ENCODE measurements at regions not wholly inside any gene's neighbourhood (a gene's known extent, or its start where the extent isn't known, plus 50 kb on each side); places are given as distances from the start of the nearest gene placed in this dataset.

DNA sequence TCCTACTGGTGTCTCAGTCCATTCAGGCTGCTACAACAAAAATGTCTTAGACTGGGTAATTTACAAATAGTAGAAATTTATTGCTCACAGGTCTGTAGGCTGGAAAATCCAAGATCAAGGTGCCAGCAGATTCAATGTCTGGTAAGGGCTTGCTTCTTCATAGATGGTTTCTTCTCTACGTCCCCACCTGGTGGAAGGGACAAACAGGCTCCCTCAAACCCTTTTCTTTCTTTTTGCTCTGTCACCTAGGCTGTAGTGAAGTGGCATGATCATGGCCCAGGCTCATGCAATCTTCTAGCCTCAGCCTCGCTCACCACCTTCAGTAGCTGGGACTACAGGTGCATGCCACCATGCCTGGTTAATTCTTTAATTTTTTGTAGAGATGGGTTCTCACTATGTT lies 106.8 kb upstream of the RPH3A start:
- ChIA-PET POLR2A (no interaction called here), CTCF (no interaction called here)
- no peaks in the 10 kb centered on the region for H3K9me3 Mint-ChIP-seq
- DNase-seq (ENCODE audit: low spot score) (no peak), ATAC-seq (peak; percentile 79)
- H3K27ac Mint-ChIP-seq: no peak overlapping the region
- H3K4me3 Mint-ChIP-seq: no peak overlapping the region
- H3K4me1 Mint-ChIP-seq: no peaks in the 10 kb centered on the region
- peaks cover 4% of the 10 kb centered on the region; the same call in 1 of the 2 replicates for H3K27me3 Mint-ChIP-seq (ENCODE audit: low read depth)
- no peaks in the 10 kb centered on the region for H3K36me3 Mint-ChIP-seq
- no peak for TF ChIP-seq KAT7 (CRISPR knock-in tag; IDR thresholded peaks at IDR 0.05; ENCODE audit: borderline replicate concordance)
- TF ChIP-seq ZNF396 (CRISPR knock-in tag; IDR thresholded peaks at IDR 0.05; ENCODE audit: borderline replicate concordance): no peak

GRCh38 chr12:112685321-112685720 lies 106.2 kb upstream of the RPH3A start:
- Mint-ChIP-seq H3K27me3 (ENCODE audit: low read depth) (peaks cover 5% of the 10 kb centered on the region; the same call in 1 of the 2 replicates), H3K4me3 (no peak overlapping the region), H3K36me3 (no peaks in the 10 kb centered on the region), H3K4me1 (no peaks in the 10 kb centered on the region), H3K9me3 (peaks cover 1% of the 10 kb centered on the region; the same call in 1 of the 2 replicates), H3K27ac (no peak overlapping the region)
- ChIA-PET POLR2A (no interaction called here), CTCF (no interaction called here)
- TF ChIP-seq ZNF263 (CRISPR knock-in tag; IDR thresholded peaks at IDR 0.05; ENCODE audit: low read depth) (no peak), NFE2L1 (CRISPR knock-in tag; IDR thresholded peaks at IDR 0.05) (no peak), ETV6 (CRISPR knock-in tag; IDR thresholded peaks at IDR 0.05) (no peak), FOXJ3 (CRISPR knock-in tag; IDR thresholded peaks at IDR 0.05; ENCODE audit: borderline replicate concordance) (no peak), KAT7 (CRISPR knock-in tag; IDR thresholded peaks at IDR 0.05; ENCODE audit: borderline replicate concordance) (no peak), GRHL2 (CRISPR knock-in tag; IDR thresholded peaks at IDR 0.05; ENCODE audit: insufficient replicate concordance, severe bottlenecking) (no peak), ZNF416 (CRISPR knock-in tag; IDR thresholded peaks at IDR 0.05) (no peak), ZBTB43 (CRISPR knock-in tag; IDR thresholded peaks at IDR 0.05) (no peak), CREM (CRISPR knock-in tag; IDR thresholded peaks at IDR 0.05) (no peak), GTF2I (CRISPR knock-in tag; conservative IDR thresholded peaks at IDR 0.05) (no peak), RELA (CRISPR knock-in tag; IDR thresholded peaks at IDR 0.05; ENCODE audit: borderline replicate concordance) (no peak), EMX1 (CRISPR knock-in tag; IDR thresholded peaks at IDR 0.05) (no peak)
- TF ChIP-seq, protein P1, sequence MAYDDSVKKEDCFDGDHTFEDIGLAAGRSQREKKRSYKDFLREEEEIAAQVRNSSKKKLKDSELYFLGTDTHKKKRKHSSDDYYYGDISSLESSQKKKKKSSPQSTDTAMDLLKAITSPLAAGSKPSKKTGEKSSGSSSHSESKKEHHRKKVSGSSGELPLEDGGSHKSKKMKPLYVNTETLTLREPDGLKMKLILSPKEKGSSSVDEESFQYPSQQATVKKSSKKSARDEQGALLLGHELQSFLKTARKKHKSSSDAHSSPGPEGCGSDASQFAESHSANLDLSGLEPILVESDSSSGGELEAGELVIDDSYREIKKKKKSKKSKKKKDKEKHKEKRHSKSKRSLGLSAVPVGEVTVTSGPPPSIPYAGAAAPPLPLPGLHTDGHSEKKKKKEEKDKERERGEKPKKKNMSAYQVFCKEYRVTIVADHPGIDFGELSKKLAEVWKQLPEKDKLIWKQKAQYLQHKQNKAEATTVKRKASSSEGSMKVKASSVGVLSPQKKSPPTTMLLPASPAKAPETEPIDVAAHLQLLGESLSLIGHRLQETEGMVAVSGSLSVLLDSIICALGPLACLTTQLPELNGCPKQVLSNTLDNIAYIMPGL (CRISPR knock-in tag; IDR thresholded peaks at IDR 0.05): no peak
- TF ChIP-seq, protein P2, sequence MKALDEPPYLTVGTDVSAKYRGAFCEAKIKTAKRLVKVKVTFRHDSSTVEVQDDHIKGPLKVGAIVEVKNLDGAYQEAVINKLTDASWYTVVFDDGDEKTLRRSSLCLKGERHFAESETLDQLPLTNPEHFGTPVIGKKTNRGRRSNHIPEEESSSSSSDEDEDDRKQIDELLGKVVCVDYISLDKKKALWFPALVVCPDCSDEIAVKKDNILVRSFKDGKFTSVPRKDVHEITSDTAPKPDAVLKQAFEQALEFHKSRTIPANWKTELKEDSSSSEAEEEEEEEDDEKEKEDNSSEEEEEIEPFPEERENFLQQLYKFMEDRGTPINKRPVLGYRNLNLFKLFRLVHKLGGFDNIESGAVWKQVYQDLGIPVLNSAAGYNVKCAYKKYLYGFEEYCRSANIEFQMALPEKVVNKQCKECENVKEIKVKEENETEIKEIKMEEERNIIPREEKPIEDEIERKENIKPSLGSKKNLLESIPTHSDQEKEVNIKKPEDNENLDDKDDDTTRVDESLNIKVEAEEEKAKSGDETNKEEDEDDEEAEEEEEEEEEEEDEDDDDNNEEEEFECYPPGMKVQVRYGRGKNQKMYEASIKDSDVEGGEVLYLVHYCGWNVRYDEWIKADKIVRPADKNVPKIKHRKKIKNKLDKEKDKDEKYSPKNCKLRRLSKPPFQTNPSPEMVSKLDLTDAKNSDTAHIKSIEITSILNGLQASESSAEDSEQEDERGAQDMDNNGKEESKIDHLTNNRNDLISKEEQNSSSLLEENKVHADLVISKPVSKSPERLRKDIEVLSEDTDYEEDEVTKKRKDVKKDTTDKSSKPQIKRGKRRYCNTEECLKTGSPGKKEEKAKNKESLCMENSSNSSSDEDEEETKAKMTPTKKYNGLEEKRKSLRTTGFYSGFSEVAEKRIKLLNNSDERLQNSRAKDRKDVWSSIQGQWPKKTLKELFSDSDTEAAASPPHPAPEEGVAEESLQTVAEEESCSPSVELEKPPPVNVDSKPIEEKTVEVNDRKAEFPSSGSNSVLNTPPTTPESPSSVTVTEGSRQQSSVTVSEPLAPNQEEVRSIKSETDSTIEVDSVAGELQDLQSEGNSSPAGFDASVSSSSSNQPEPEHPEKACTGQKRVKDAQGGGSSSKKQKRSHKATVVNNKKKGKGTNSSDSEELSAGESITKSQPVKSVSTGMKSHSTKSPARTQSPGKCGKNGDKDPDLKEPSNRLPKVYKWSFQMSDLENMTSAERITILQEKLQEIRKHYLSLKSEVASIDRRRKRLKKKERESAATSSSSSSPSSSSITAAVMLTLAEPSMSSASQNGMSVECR (CRISPR knock-in tag; IDR thresholded peaks at IDR 0.05; ENCODE audit: borderline replicate concordance): no peak
- DNase-seq (ENCODE audit: low spot score): no peak
- no peak for ATAC-seq

DNA sequence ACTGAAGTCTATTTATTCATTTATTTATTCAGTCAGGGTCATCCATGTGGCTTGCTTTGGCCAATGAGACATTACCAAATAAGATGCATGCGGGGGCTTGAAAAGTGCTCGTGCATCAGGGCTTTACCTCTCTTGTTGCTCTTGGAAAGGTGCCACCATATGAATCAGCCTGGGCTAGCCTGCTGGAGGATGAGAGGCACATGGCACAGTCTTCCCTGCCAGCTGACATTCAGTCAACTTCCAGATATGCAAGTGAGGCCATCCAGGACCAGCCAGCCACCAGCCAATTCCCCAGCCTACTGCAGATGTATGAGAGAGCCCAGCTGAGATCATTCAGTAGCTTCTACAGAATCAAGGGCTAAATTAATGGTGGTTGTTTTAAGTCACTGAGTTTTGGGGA lies 105.2 kb upstream of the RPH3A start:
- H3K36me3 Mint-ChIP-seq: no peaks in the 10 kb centered on the region
- no peak for DNase-seq (ENCODE audit: low spot score)
- TF ChIP-seq PREB (CRISPR knock-in tag; IDR thresholded peaks at IDR 0.05; ENCODE audit: borderline replicate concordance) (no peak), ATF1 (CRISPR knock-in tag; IDR thresholded peaks at IDR 0.05) (no peak), ZNF219 (CRISPR knock-in tag; IDR thresholded peaks at IDR 0.05; ENCODE audit: borderline replicate concordance) (no peak), TCF7 (CRISPR knock-in tag; IDR thresholded peaks at IDR 0.05; ENCODE audit: low read depth) (no peak), ETV6 (CRISPR knock-in tag; IDR thresholded peaks at IDR 0.05) (no peak), JAZF1 (CRISPR knock-in tag; IDR thresholded peaks at IDR 0.05) (no peak)
- TF ChIP-seq, protein P3, sequence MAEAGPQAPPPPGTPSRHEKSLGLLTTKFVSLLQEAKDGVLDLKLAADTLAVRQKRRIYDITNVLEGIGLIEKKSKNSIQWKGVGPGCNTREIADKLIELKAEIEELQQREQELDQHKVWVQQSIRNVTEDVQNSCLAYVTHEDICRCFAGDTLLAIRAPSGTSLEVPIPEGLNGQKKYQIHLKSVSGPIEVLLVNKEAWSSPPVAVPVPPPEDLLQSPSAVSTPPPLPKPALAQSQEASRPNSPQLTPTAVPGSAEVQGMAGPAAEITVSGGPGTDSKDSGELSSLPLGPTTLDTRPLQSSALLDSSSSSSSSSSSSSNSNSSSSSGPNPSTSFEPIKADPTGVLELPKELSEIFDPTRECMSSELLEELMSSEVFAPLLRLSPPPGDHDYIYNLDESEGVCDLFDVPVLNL (CRISPR knock-in tag; IDR thresholded peaks at IDR 0.05; ENCODE audit: borderline replicate concordance, low read depth): no peak
- TF ChIP-seq, protein P4, sequence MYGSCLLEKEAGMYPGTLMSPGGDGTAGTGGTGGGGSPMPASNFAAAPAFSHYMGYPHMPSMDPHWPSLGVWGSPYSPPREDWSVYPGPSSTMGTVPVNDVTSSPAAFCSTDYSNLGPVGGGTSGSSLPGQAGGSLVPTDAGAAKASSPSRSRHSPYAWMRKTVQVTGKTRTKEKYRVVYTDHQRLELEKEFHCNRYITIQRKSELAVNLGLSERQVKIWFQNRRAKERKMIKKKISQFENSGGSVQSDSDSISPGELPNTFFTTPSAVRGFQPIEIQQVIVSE (CRISPR knock-in tag; IDR thresholded peaks at IDR 0.05; ENCODE audit: borderline replicate concordance): no peak

More for the DNA sequence above, 105.2 kb upstream of the RPH3A start:
- Mint-ChIP-seq H3K9me3 (peaks cover 3% of the 10 kb centered on the region; the same call in 1 of the 2 replicates), H3K27ac (no peak overlapping the region), H3K4me3 (no peak overlapping the region), H3K27me3 (ENCODE audit: low read depth) (peaks cover 3% of the 10 kb centered on the region; the same call in 1 of the 2 replicates), H3K4me1 (no peaks in the 10 kb centered on the region)
- CTCF ChIA-PET: no interaction called here
- ATAC-seq: no peak
- POLR2A ChIA-PET: no interaction called here
